Fibroblast of upper back skin (primary cell): ENCODE measurements at regions not wholly inside any gene's neighbourhood (a gene's known extent, or its start where the extent isn't known, plus 50 kb on each side); places are given as distances from the start of the nearest gene placed in this dataset.
"Not testable (repeated sequence)": the region's sequence is repeated elsewhere in the genome, so short reads cannot be mapped to it uniquely, and the experiment has no call there.

Source experiments
- DNase-seq: peaks from one replicate; pipeline ENCODE4 v3.0.0-alpha.2; 2013

DNA sequence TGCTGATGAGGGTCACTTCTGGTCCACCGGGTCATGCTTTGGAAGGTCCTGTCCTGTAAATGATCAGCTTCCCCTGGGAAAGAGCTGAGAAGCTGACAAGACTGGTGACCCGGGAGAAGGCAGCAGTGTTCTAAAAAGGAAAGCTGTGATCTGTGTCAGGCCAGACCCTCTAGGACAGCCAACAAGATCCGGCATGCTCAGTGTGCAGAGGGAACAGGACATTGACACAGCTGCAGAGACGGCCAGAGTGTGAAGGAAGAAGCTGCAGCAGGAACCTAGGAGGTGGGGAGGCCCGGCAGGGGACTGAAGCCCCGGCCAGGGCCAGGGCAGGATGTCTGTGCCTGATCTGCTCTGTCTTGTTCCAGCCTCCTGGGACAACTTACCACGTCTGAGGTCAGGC lies 372.7 kb upstream of the ID2 start:
- DNase-seq = no peak

DNA sequence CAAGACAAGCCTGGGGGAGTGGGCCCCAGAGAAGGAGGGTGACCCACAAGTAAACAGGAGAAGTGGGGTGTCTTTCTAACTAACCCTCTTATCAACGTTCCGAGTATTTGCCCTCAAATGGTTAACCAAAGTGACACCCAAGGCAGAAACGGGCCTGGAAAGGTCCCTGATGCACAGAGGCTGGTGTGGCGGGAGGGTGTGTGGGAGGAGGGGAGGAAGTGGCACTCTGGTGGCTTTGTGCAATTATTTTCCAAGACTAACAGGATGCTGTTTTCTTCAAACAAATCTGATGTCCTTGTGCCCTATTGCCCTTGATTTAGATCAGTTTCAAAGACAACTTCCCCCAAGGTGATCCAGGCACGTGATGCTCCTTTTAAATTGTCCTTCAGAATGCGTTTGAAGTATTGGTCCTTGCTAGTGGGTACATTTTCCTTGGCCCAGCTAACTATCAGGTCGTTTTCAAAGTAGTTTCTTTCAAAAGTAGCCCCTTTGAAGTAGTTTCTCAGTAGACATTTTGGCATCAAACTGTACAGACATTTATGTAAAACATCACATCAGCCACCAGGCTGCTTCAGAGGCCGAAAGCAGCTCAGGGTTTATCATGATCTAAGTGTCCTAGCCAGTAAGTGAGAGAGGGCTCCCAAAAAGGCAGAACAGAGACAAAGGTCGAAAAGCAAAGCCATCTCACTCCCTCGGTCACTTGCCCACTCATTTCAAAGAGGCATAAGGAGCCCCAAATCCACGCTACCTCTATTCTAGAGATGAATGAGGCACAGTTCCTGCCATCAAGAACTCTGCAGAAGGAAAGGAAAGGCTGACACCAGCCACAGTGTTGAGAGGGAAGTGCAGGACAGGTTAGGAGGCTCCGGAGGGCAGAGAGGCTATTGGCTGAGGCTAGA lies 371.1 kb upstream of the ID2 start:
- DNase-seq = no peak

DNA sequence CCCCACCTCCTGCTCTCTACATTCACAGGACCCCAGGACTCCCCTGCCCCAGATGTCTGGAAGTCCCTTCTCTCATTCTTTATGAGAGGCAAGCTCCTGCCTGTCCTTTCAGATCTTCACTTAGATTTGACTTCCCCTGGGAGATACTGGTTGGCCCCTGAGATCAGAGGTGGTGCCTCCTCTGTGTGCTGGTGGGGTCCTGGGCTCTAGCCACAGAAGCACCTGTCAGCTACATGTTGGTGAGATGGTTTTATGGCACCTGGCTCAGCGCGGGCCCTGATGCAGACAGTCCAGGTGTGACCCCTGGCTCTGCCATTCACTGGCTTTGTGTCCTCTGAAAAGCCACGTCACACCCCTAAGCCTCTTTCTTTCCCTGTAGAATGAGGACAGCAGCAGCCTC lies 369.6 kb upstream of the ID2 start:
- DNase-seq = no peak

DNA sequence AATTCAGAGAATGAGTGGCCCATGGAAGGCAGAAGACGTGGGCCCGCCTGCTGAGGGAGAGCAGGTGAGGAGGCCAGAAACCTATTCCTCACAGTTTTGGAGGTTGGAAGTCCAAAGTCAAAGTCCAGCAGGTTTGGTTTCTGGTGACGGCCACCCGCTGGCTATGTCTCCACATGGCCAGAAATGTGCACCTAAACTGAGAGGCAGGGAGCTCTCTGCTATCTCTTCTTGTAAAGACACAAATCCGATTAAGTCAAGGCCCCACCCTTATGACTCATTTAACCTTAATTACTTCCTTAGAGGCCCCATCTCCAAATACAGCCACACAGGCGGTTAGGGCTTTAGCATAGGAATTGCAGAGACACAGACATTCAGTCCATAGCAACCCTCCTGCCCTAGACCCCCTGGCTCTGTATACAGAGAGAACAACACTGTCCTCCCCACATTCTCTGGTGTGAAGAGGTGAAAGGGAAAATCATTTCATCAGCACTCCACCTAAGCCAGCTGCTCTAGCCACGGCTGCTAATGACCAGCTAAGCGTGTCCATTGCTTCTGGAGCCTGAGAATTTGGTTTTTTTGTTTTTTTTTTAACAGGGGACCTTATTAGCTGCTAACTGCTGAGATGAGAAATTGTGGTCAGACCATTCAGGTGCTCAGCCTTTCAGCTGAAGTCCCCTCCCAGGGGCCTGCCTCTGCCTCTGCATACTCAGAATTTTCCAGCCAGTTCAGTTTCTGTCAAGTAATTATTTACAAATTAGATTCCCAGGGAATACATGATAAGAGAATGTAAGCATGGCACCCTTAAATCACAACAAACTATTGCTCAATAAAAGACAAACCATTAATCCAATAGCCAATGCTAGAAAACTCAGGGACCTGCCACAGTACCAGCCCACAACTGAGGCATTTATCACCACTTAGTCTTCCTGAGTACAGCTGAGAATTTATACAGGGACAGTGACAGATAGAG lies 368.7 kb upstream of the ID2 start:
- DNase-seq = peak; percentile 19

DNA sequence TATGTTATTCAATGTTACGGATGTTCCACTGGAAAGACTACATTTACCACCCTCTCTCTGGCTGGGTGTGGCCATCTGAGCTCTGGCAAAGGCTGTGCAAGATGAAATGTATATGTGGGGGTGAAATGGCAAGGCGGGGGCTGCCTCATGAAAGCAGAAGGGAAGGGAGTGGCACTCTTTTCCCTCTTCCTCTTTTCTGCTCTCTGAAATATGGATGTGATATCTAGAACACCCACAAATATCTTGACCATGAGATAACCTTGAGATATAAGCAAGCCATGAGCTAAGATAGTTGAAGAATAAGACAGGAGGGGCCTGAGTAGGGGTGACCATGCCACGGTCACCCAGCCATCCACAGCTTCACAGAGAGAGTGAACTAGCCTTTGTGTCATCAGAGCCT lies 367.8 kb upstream of the ID2 start:
- DNase-seq = no peak

DNA sequence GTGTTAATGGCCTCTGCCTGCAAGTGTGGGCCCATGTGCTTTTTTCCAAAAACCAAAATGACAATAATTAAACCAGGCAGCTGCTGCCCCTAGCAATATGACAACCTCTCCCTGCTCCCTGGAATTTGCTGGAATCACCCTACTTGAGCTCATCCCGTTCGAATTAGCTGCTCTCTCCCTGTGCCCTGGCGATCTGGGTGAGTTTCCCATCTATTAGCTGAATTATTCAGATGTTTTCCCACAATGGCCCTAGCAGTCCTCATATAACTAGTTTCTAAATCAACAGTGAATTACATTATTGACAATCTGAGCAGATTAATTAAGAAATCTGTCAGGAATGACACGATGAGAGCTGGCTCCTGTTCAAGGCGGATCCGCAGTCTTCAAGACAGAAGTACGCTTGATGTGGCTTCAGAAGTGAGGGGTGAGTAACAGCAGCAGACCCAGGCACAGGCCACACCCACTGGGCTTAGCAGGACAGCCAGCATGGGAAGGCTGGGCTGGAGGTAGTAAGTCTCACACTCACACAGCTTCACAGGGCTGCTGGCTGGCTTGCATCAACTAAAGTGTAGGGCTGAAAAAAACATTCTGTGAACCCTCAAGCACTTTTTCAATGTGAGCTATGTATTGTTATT lies 366.2 kb upstream of the ID2 start:
- DNase-seq = peak; percentile 47

DNA sequence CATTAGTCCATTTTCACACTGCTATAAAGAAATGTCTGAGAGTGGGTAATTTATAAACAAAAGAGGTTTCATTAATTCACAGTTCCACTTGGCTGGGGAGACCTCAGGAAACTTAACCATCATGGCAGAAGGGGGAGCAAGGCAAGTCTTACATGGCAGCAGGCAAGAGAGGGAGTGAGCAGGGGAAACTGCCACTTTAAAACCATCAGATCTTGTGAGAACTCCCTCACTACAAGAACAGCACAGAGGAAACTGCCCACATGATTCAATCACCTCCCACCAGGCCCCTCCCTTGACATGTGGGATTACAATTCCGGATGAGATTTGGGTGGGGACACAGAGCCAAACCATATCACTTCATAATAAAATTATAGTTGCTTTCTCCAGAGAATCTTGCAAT lies 365.5 kb upstream of the ID2 start:
- DNase-seq = no peak

DNA sequence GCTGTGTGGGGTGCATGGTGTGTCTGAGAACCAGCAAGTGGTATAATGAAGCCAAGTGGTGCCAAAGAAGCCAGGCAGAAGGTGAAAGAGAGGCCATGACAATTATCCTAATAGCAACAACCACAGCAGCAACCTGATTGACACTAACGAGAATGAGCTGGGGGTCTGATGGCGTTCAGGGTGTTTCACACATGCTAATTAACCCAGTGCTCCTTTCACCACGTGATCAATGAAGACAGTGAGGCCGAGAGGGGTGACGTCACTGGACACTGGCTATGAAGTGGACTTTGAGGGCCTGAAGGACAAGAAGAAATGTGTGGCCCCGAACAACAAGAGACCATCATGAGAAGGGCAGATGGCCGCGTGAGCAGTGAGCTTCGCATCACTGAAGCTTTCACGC lies 364.4 kb upstream of the ID2 start:
- DNase-seq = no peak

DNA sequence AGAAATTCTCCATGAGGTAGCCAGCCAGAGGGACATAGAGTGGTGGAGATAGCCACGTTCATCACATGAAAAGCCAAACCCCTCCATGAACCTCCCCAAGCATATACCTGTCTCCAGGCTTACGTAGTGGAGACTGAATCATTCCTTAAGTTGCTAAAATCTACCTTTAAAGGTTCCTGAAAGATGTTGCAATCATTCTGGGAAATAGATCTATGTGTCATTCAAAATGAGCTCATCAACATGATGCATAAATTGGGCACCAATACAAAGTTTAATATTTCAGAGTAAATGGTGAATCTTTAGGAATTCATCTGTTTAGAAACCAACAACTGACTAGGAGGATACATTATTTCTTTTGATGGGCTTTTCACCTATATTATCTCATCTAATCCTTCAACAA lies 362.6 kb upstream of the ID2 start:
- peak; percentile 38 for DNase-seq

DNA sequence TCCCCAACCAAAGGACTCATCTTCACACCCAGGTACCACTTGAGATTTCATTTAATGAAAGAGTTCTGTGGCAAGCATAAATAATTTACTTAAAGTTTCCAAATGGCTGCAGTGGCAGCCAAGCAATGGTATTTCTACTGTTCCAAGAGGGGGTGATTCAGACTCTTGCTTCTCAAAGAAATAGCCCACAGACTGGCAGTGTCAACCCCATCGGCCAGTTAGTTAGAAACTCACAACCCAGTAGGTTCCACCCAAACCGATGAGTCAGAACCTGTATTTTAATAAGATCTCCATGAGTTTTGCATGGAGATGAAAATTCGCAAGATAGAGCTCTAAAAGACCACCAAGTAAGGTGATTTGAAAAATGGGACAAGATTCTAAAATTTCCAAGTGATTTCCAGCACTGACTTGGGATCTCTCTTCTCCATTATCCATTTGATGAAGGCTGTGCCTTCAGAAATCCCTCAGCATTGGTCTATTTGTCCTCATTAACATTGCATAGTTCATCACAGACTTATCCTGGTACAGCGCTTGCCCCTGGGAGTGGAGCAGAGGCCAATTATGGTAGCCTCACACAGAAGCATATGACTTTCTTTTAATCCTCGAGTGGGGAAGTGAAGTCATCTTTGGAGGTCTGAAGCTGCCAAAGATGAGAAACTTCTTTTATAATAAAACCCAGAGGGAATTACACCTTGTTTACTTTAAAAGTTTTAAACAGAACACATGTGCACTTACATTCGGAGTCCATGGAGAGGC lies 361.4 kb upstream of the ID2 start:
- DNase-seq = no peak

DNA sequence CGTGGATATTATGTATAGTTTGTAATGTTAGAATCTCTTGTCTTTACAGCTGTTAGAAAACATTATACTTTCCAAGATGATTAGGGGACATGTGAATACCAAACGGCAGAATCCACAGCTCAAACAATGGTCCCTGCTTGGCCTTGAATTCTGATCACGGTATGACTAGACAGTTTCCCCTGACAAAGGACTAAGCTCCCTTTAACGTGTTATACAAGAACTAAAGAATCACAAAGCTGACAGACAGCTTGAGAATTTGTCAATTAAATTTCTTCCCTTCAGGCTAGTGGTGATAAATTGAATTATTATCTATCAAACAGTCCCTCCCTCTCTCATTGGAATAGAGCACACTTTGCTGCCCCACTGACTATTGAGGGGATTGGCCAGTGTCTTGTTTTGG lies 359.2 kb upstream of the ID2 start:
- no peak for DNase-seq

DNA sequence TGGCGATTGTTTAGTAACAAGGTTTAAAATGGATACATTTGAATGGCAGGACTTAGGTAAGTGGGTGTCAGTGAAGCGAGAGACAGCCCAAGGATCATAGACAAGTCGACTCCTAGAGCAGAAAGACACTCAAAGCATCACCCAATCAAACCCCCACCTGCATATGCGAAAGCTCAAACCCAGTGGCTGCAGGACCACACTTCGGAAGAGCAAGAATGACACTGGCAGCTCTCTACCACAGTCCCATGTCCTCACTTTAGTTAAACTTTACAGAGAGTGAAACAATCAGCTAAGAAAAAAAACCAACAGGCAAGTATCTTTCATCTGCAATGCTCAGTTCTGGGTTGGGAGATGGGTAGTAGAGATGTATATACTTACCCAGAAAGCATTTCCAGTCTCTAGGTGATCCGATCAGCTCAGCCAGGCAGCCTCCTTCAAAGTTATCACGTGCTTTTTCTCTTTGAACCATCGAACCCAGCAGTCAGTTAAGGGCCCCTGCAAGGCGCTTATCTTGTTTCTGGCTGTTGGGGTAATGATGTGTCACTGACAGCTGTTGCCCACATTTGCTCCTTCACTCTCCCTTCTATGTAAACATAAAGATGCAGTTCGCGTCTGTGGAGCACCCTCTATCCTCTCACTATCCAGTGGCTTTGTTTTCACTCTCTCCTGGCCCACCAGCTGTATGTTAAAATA lies 357.5 kb upstream of the ID2 start:
- peak; percentile 27 for DNase-seq

DNA sequence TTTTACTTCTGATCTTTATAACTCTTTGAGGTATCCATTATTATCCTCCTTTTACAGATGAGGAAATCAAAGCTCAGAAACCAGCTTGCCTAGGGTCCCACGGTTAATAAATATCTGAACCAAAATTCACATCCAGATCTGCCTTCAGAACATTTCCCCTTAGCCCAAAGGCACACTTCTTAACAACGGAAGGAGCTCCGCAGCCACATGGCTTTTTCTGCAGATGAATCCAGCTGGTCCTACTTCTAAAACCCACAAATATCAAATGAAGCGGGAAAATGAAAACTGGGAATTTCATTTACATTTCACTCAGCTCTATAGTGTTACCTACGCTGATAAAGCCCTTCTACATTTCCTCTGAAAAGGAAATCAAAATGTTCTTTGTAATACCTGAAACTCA lies 357.0 kb upstream of the ID2 start:
- no peak for DNase-seq

DNA sequence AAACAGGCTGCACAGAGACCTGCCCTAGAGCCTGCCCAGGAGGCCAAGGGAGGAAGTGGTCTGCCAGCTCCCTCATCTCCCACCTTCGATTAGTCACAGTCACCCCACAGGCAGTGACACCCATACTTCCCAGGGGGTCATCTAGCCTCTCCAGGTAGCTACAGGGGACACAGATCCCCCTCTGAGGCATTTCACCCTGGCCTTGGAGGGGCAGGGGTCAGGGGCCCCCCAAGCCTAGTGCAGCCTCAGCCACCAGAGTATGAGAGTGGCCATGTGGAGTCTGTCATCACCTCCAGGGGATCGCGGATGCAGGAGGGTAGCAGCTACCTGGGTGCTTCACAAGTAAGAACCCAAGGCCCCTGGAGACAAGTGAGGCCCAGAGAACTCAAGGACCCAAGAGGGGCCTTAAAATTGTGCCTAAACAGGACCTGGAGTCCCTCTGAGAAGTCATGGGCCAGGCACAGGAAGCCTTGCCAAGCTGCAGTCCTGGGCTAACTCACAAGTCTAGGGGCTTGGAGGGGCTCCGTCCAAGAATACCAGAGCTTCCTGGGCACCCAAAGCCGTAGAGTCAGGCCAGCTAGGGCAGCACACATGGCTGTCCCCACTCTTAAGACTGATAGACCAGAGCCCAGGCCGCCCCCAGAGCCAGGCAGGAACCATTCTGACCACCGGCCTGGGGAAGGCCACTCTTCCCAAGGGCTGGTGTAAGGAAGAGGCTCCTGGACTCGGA lies 354.3 kb upstream of the ID2 start:
- no peak for DNase-seq

DNA sequence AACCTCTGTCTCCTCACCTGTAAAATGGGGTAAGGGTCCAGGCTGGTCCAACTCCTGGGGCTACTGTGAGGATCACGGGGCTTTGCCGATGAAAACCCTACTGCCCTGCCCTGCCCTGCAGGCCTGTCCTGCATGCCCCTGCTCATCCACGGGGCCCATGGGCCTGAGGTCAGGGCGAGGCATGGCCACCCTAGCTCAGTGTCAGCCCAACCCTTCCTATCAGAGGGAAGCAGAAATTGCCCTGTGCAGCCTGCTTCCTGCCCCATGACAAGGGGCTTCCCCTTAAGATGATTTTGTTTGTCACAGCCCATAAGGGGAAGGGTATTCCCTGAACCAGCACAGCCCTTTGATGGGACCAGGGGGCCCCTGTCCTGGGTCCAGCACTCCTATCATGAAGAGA lies 353.6 kb upstream of the ID2 start:
- DNase-seq = no peak

DNA sequence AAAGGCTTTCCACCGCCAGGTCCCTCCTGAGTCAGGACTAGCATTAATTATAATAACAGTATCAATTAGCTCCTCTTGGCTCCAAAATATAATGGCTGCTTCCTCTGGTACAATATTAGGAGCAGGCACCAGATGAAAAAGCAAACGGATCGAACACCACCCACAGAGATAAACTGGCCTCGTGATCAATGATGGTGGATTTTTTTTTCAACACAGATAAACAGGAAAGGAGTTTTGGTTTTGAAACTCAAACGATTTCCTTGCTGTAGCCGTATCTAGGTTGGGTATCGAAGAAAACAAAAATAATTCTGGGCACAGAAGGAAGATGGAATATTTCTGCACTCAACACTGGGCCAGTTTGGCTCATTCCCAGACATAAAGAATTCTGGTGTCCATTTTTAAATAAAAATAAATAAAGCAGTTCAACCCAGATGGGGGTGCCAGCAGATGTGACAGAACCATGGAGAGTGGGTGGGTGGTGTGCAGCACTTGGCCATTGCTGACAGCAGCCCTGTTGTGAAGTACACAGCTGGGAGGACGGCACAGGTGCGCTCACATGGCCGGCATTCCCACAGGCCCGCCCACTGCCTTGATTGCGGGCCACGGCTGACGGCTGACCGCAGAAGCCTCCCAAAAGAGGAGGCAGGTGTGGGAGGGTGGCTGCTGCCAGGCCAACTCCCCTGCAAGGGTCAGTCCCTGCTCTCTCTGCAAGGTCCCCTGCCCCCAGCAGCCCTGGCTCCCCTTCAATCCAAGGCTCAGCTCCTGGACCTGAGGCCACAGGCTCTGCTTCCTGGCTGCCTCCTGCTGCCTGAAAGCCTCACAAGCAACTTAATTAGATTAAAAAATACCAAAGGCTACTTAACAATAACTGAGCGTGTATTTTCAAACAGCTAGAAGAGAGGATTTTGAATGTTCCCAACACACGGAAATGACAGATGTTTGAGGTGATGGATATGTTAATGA lies 351.9 kb upstream of the ID2 start:
- no peak for DNase-seq

DNA sequence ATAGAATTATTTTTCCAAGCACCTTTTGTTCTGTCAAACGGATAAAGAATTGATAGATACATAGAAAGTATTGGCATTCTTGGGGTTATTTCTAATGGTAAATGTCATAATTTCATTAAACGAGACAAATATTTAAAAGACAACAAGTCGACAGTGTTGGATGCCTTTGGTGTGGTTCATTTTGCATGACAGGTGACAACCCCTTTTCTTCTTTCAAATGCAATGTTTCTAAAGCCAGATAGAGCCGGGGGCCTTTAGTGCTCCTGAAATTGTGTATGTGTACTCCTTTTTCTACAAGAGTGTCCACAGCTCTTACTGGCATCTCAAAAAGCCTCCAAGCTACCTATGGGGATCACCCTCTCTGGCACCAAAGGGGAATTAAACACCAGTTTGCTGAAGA lies 350.8 kb upstream of the ID2 start:
- no peak for DNase-seq

DNA sequence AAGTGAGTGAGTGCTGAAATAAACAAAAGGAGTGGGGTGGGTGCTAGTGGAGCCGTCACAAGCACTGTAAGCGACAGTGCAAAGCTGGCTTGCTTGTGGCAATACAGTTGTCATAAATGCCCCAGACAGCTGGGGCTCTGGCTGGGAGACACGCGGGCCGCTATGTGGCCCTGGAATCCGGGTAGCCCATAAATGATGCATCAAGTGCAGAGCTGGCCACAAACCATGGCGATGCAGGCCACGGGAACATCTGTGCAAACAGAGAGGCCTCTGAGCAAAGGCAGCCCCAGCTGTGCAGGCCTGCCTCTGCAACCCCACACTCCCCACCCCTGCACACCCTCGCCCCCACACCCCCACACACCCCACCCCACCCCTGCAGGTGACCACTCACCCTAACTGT lies 349.2 kb upstream of the ID2 start:
- DNase-seq = no peak

DNA sequence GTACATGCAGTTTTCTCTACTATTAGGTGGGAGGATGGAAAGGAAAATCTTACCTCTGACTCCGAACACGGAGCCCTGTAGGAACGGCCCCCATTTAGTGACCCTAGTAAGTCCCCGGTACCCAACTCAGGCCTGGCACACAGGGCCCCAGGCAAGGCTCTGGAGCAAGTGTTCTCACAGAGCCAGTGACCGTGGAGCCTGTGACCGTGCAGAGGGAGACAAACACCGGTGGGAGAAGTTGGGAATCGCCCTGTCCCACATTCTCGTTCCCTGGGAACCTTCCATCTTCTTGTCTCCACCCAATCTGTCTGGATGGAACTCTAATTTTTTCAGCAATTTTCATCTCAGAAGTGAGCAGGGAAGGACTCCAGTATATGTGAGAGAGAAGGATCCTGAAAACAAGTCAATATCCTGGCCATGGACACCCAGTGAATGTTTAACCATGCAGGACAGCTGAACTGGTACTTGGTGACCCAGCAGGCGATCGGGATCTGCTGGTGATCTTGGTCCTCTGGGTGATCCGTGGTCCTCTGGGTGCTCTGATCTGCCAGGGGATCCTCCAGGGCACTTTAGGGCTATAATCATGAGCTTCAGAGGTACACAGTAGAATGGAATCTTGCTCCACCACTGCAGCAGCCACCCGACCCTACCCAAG lies 348.6 kb upstream of the ID2 start:
- DNase-seq = no peak

DNA sequence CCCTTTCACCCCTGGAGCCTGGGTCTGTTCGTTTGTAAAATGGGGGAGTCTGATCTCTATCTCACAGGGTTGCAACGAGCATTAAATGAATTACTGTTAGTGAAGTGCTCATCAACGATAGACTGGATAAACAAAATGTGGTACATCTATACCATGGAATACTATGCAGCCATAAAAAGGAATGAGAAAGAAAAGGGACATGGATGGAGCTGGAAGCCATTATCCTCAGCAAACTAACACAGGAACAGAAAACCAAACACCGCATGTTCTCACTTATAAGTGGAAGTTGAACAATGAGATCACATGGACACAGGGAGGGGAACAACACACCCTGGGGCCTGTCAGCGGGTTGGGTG lies 348.0 kb upstream of the ID2 start:
- DNase-seq = not testable (repeated sequence)
